HEK293 (cell line): ENCODE measurements at regions not wholly inside any gene's neighbourhood (a gene's known extent, or its start where the extent isn't known, plus 50 kb on each side); places are given as distances from the start of the nearest gene placed in this dataset.
A peak's percentile ranks its signal among the peaks of the same experiment; 100 is the strongest.

ENCODE experiments used
- CTCF ChIA-PET: fragments of 350-600 bp; formaldehyde crosslinking; extraction: SDS; loops from one replicate; lab custom pipeline; 2021; ENCODE audit warnings: antibody characterized with exemption; lab: Yijun Ruan, JAX
- POLR2A ChIA-PET: fragments of 300-600 bp; formaldehyde crosslinking; extraction: SDS; loops from one replicate; lab custom pipeline; 2020; ENCODE audit warnings: antibody characterized with exemption, inconsistent platforms; lab: Yijun Ruan, JAX
- H3K27ac ChIP-seq: fragments of 200-500 bp; sonication (Bioruptor generic); 2 replicates; pipeline ENCODE4 v1.5.1; 2014; ENCODE audit warnings: low read depth, low read length, control low read depth, inconsistent platforms; ENCODE audit errors: extremely low read depth
- H3K36me3 ChIP-seq, 2 experiments: fragments of 200-500 bp in 1 of 2; sonication (Bioruptor generic) in 1 of 2; 1 replicate in 1 of 2; 2 replicates in 1 of 2; pipeline ENCODE4 v1.5.1; 2014 to 2017; ENCODE audit warnings: inconsistent platforms in 2 of 2, low read length in 2 of 2; ENCODE audit not compliant: control insufficient read depth in 2 of 2, insufficient read depth in 1 of 2
- H3K4me1 ChIP-seq: fragments of 200-500 bp; sonication (Bioruptor generic); 2 replicates; pipeline ENCODE4 v1.5.1; 2014; ENCODE audit warnings: mild to moderate bottlenecking, low read length, inconsistent platforms; ENCODE audit not compliant: control insufficient read depth, insufficient read depth
- H3K4me3 ChIP-seq: 2 replicates; pipeline ENCODE4 v1.5.1; 2011; ENCODE audit warnings: low read depth, mild to moderate bottlenecking, control low read depth, low read length, moderate library complexity
- H3K9me3 ChIP-seq: fragments of 200-500 bp; sonication (Bioruptor generic); 2 replicates; pipeline ENCODE4 v1.5.1; 2014; ENCODE audit warnings: low read depth, low read length, inconsistent platforms; ENCODE audit not compliant: control insufficient read depth, insufficient read depth
- FEZF1 ChIP-seq: fragments of 450-650 bp; formaldehyde crosslinking; IDR thresholded peaks from 2 replicates; pipeline ENCODE4 v1.5.1; 2016; ENCODE audit warnings: missing biosample characterization, missing genetic modification characterization
- GLI2 ChIP-seq: fragments of 450-650 bp; formaldehyde crosslinking; IDR thresholded peaks from 2 replicates; pipeline ENCODE4; 2017; ENCODE audit warnings: missing biosample characterization, missing genetic modification characterization, low read depth, borderline replicate concordance
- MYNN ChIP-seq: fragments of 450-650 bp; formaldehyde crosslinking; IDR thresholded peaks from 2 replicates; pipeline ENCODE4 v1.5.1; 2016; ENCODE audit warnings: missing biosample characterization, missing genetic modification characterization, borderline replicate concordance
- OVOL3 ChIP-seq: fragments of 450-650 bp; formaldehyde crosslinking; IDR thresholded peaks from 2 replicates; pipeline ENCODE4 v1.5.1; 2016; ENCODE audit warnings: missing biosample characterization, missing genetic modification characterization
- REST ChIP-seq: fragments of 450-650 bp; formaldehyde crosslinking; IDR thresholded peaks from 2 replicates; pipeline ENCODE4 v1.5.1; 2016; ENCODE audit warnings: missing biosample characterization, missing genetic modification characterization
- ZBTB8A ChIP-seq: fragments of 450-650 bp; formaldehyde crosslinking; IDR thresholded peaks from 2 replicates; pipeline ENCODE4 v1.5.1; 2016; ENCODE audit warnings: missing biosample characterization, missing genetic modification characterization
- ZNF121 ChIP-seq: fragments of 450-650 bp; formaldehyde crosslinking; IDR thresholded peaks from 2 replicates; pipeline ENCODE4 v1.5.1; 2016; ENCODE audit warnings: missing biosample characterization, missing genetic modification characterization
- ZNF140 ChIP-seq: fragments of 450-650 bp; formaldehyde crosslinking; IDR thresholded peaks from 2 replicates; pipeline ENCODE4 v1.5.1; 2016; ENCODE audit warnings: missing biosample characterization, missing genetic modification characterization
- ZNF175 ChIP-seq: fragments of 450-650 bp; formaldehyde crosslinking; IDR thresholded peaks from 2 replicates; pipeline ENCODE4 v1.5.1; 2016; ENCODE audit warnings: missing biosample characterization, missing genetic modification characterization
- ZNF274 ChIP-seq, 2 experiments: fragments of 200-500 bp in 1 of 2; fragments of 450-650 bp in 1 of 2; sonication (Bioruptor generic) in 1 of 2; formaldehyde crosslinking in 1 of 2; IDR thresholded peaks; 2 replicates each; pipeline versions ENCODE4 v1.5.1 to v1.6.1; 2014 to 2016; ENCODE audit warnings: borderline replicate concordance in 1 of 2, inconsistent platforms in 1 of 2, low read length in 1 of 2, missing biosample characterization in 1 of 2, missing genetic modification characterization in 1 of 2
- ZNF292 ChIP-seq: fragments of 450-650 bp; formaldehyde crosslinking; IDR thresholded peaks from 2 replicates; pipeline ENCODE4 v1.5.1; 2016; ENCODE audit warnings: low read depth, missing biosample characterization, missing genetic modification characterization, borderline replicate concordance
- ZNF354C ChIP-seq: fragments of 450-650 bp; formaldehyde crosslinking; IDR thresholded peaks from 2 replicates; pipeline ENCODE4 v1.5.1; 2016; ENCODE audit warnings: missing biosample characterization, missing genetic modification characterization, low read depth, borderline replicate concordance
- ZNF37A ChIP-seq: fragments of 450-650 bp; IDR thresholded peaks from 2 replicates; pipeline ENCODE4 v1.5.1; 2018; ENCODE audit warnings: missing biosample characterization, missing genetic modification characterization
- ZNF433 ChIP-seq: fragments of 450-650 bp; formaldehyde crosslinking; IDR thresholded peaks from 2 replicates; pipeline ENCODE4 v1.5.1; 2016; ENCODE audit warnings: missing biosample characterization, missing genetic modification characterization, low read depth
- ZNF510 ChIP-seq: fragments of 450-650 bp; formaldehyde crosslinking; IDR thresholded peaks from 2 replicates; pipeline ENCODE4 v1.5.1; 2018; ENCODE audit warnings: mild to moderate bottlenecking, missing genetic modification characterization, missing biosample characterization; ENCODE audit not compliant: insufficient replicate concordance
- ZNF518A ChIP-seq: fragments of 450-650 bp; formaldehyde crosslinking; conservative IDR thresholded peaks from 2 replicates; pipeline ENCODE4 v1.5.1; 2016; ENCODE audit warnings: low read depth, missing biosample characterization, missing genetic modification characterization
- ZNF530 ChIP-seq: fragments of 450-650 bp; formaldehyde crosslinking; IDR thresholded peaks from 2 replicates; pipeline ENCODE4 v1.5.1; 2016; ENCODE audit warnings: low read depth, missing biosample characterization, missing genetic modification characterization
- ZNF560 ChIP-seq: fragments of 450-650 bp; formaldehyde crosslinking; IDR thresholded peaks from 2 replicates; pipeline ENCODE4 v1.5.1; 2017; ENCODE audit warnings: missing biosample characterization, missing genetic modification characterization, borderline replicate concordance
- ZNF623 ChIP-seq: fragments of 450-650 bp; formaldehyde crosslinking; IDR thresholded peaks from 2 replicates; pipeline ENCODE4 v1.5.1; 2016; ENCODE audit warnings: missing biosample characterization, missing genetic modification characterization
- ZNF629 ChIP-seq: fragments of 450-650 bp; formaldehyde crosslinking; IDR thresholded peaks from 2 replicates; pipeline ENCODE4 v1.5.1; 2017; ENCODE audit warnings: missing biosample characterization, missing genetic modification characterization
- ZNF654 ChIP-seq: fragments of 450-650 bp; formaldehyde crosslinking; IDR thresholded peaks from 2 replicates; pipeline ENCODE4 v1.5.1; 2016; ENCODE audit warnings: low read depth, missing biosample characterization, missing genetic modification characterization
- ZNF658 ChIP-seq: fragments of 450-650 bp; formaldehyde crosslinking; IDR thresholded peaks from 2 replicates; pipeline ENCODE4; 2016; ENCODE audit warnings: missing biosample characterization, missing genetic modification characterization
- ZNF660 ChIP-seq: fragments of 450-650 bp; IDR thresholded peaks from 2 replicates; pipeline ENCODE4 v1.5.1; 2018; ENCODE audit warnings: missing biosample characterization, mild to moderate bottlenecking, missing genetic modification characterization
- TF ChIP-seq, protein P1 (sequence below): fragments of 450-650 bp; formaldehyde crosslinking; IDR thresholded peaks from 2 replicates; pipeline ENCODE4 v1.5.1; 2016; ENCODE audit warnings: missing biosample characterization, missing genetic modification characterization, borderline replicate concordance
- TF ChIP-seq, protein P2 (sequence below): fragments of 450-650 bp; formaldehyde crosslinking; IDR thresholded peaks from 2 replicates; pipeline ENCODE4 v1.5.1; 2016; ENCODE audit warnings: missing biosample characterization, missing genetic modification characterization

DNA sequence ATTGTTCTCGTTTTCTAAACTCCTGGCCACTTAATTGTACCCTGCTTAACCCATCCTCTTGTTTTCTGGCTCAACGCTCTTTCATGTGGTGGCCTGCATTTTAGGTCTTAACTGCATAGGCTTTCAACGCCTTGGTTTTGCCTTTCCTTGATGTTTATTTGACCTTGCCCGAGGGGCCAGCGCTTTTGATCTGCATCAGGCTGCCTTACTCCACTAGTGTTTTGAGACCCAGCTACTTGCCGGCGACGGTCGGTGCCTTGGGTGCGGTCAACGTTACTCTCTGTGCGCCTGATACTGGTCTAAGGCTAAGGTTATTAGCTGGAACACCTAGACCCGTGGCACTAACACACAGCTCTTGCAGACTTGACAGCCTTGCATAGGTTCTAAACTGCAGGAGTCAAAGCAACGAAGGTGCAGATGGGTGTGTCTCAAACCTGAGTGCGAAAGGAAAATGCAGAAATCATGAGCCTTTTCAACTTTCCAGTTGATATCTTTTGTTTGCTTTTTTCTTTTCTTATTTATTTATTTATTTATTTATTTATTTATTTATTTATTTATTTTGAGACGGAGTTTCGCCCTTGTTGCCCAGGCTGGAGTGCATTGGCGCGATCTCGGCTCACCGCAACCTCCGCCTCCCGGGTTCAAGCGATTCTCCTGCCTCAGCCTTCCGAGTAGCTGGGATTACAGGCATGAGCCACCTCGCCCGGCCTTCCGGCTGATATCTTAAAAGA lies 138.8 kb downstream of the HFE start:
- Histone ChIP-seq H3K4me3 (no peak overlapping the region), H3K4me1 (no peaks in the 10 kb centered on the region), H3K27ac (no peak overlapping the region), H3K36me3 (peaks cover 0 to 12% of the 10 kb centered on the region in 2 experiments; a peak in 1 of 3 replicates), H3K9me3 (no peaks in the 10 kb centered on the region)
- ChIA-PET POLR2A (interaction anchor here (0.7 to 5.4 kb wide), 5 partner anchors 8 to 1584 kb away, joined by 3 to 35 read pairs (median 6); a partner anchor contains a TSS), CTCF (interaction anchor here (0.6 to 1.5 kb wide), 5 partner anchors 9 to 46 kb away, joined by 3 read pairs; a partner anchor contains a TSS)
- no peak for TF ChIP-seq FEZF1
- TF ChIP-seq ZNF510: peak; percentile 59
- TF ChIP-seq ZNF658: no peak
- TF ChIP-seq ZNF140: peak; percentile 80; the same call in 1 of the 2 replicates
- peak; percentile 59; the same call in 1 of the 2 replicates for TF ChIP-seq GLI2
- peak; percentile 43; the same call in 1 of the 2 replicates for TF ChIP-seq MYNN (tag by site-specific recombination)
- peak; percentile 75 for TF ChIP-seq ZNF623 (tag by site-specific recombination)
- TF ChIP-seq ZNF121 (tag by site-specific recombination): 0 out of 2 replicates have a peak, but pooled peaks have one; percentile 27
- TF ChIP-seq ZNF560 (tag by site-specific recombination): peak; percentile 66; the same call in 1 of the 2 replicates
- no peak for TF ChIP-seq ZNF175 (tag by site-specific recombination)
- TF ChIP-seq ZNF37A (tag by site-specific recombination): no peak
- TF ChIP-seq ZBTB8A (tag by site-specific recombination): peak; percentile 71
- no peak for TF ChIP-seq ZNF660 (tag by site-specific recombination)
- 0 out of 2 replicates have a peak, but pooled peaks have one; percentile 64 for TF ChIP-seq ZNF354C (tag by site-specific recombination)
- TF ChIP-seq, protein P1, sequence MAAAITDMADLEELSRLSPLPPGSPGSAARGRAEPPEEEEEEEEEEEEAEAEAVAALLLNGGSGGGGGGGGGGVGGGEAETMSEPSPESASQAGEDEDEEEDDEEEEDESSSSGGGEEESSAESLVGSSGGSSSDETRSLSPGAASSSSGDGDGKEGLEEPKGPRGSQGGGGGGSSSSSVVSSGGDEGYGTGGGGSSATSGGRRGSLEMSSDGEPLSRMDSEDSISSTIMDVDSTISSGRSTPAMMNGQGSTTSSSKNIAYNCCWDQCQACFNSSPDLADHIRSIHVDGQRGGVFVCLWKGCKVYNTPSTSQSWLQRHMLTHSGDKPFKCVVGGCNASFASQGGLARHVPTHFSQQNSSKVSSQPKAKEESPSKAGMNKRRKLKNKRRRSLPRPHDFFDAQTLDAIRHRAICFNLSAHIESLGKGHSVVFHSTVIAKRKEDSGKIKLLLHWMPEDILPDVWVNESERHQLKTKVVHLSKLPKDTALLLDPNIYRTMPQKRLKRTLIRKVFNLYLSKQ (tag by site-specific recombination): 0 out of 2 replicates have a peak, but pooled peaks have one; percentile 39
- TF ChIP-seq, protein P2, sequence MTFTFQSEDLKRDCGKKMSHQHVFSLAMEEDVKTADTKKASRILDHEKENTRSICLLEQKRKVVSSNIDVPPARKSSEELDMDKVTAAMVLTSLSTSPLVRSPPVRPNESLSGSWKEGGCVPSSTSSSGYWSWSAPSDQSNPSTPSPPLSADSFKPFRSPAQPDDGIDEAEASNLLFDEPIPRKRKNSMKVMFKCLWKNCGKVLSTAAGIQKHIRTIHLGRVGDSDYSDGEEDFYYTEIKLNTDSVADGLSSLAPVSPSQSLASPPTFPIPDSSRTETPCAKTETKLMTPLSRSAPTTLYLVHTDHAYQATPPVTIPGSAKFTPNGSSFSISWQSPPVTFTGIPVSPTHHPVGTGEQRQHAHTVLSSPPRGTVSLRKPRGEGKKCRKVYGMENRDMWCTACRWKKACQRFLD (tag by site-specific recombination): no peak
- TF ChIP-seq ZNF629: peak; percentile 49; the same call in 1 of the 2 replicates
- no peak for TF ChIP-seq ZNF274 (IDR thresholded peaks at IDR 0.05; ENCODE audit: low read length)
- TF ChIP-seq ZNF274 (tag by site-specific recombination; IDR thresholded peaks at IDR 0.05; ENCODE audit: borderline replicate concordance): no peak
- TF ChIP-seq ZNF518A (tag by site-specific recombination): peak; percentile 91
- 0 out of 2 replicates have a peak, but pooled peaks have one; percentile 35 for TF ChIP-seq ZNF530 (tag by site-specific recombination)
- TF ChIP-seq OVOL3: peak; percentile 58; the same call in 1 of the 2 replicates
- peak; percentile 64; the same call in 1 of the 2 replicates for TF ChIP-seq REST (tag by site-specific recombination)
- TF ChIP-seq ZNF433: peak; percentile 78
- 0 out of 2 replicates have a peak, but pooled peaks have one; percentile 56 for TF ChIP-seq ZNF292 (tag by site-specific recombination)
- TF ChIP-seq ZNF654 (tag by site-specific recombination): peak; percentile 41
